ENCODE measurements at regions not wholly inside any gene's neighbourhood (a gene's known extent, or its start where the extent isn't known, plus 50 kb on each side); places are given as distances from the start of the nearest gene placed in this dataset.

- no peak for DNase-seq (ENCODE audit: low read depth, low spot score)
Measured at GRCh38 chr1:90204023-90204590, 209.2 kb downstream of the ZNF326 start.

DNA sequence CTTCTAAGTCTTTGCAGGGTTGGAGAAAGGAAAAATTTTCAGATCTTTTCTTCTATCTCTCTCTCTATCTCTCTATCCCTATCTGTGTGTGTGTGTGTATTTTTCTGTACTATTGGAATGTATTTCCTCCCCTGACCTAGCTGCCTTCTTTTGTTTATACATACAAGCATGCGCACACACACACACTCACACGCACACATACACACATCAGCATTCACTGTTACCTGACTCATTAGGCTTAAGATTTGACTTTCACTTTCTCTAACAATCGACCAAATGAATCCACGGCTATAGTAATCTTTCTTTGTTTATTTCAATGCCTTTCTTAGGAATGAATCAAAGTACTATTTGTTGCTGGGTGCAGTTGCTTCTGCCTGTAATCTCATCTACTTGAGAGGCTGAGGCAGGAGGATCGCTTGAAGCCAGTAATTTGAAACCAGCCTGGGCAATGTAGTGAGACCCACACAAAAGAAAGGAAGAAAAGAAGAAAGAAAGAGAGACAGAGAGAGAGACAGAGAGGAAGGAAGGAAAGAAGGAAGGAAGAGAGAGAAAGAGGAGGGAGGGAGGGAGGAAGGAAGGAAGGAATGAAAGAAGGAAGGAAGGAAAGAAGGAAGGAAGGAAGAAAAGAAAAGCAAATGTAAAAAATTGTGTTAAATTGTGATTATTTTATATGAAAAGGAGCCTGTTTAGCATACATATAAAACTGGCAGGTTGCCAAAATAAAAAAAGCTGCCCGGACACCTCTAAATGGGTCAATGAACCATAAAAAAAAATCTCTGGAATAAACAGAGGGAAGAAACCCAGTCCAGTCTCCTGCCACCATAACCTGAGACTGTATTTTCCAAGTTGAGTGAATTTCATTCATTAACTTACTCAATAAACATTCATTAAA lies 206.8 kb downstream of the ZNF326 start:
- no peak for DNase-seq (ENCODE audit: low read depth, low spot score)

GRCh38 chr1:90200646-90201205 lies 205.8 kb downstream of the ZNF326 start:
- no peak for DNase-seq (ENCODE audit: low read depth, low spot score)

DNA sequence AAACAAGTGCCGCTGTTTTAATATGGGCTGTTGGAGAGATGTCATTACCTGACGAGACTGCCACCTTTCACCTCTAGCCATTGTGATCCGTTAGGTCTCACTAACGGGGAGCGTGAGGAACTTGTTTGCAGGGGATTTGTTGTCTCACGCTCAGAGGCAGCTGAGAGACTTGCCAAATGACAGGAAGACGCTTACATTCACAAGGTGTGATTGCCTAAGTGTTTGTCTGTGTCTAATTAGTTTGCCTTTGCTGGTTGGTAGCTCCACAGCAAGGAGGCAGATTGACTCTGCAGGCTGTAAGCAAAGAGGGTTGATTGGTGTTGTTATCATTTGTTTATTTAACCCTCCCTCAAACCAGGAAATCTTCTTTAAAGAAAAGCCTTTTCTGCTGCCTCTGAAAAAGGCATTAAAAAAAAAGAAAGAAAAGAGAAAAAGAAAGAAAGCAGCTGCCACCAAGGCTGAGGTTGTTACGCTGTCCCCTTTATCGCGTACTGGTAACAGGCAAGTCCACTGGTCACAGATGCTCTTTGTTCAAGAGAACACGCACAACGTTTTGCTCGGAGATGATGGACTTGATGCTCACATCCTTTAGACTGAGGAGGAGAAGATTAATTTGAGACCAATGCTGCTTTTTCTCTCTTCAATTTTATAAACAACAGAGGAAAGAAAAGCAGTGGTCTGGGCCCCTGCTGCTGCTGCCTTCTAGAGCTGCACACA lies 203.9 kb downstream of the ZNF326 start:
- DNase-seq (ENCODE audit: low read depth, low spot score) = no peak

- no peak for DNase-seq (ENCODE audit: low read depth, low spot score)
Measured at GRCh38 chr1:90193116-90193515, 198.2 kb downstream of the ZNF326 start.

- DNase-seq (ENCODE audit: low read depth, low spot score) = no peak
Measured at GRCh38 chr1:90192408-90192807, 197.5 kb downstream of the ZNF326 start.

DNA sequence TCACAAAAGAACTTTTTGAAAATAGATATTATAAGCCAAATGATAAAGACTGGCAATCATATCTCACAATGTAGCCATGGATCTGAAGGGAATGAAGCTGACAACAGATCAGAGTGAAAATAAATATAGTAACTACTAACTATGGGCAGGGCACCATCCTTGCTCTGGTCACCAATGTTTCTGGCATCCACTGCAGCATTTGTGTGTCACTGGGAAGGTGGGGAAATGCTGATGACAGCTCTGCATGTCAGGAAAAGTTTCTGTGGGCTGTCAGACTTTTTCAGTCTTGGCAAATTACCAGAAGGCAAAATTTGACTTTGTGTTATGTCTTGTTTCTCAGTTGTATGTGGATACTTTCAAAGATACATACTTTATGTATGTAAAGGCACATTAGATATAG lies 195.6 kb downstream of the ZNF326 start:
- DNase-seq (ENCODE audit: low read depth, low spot score) = no peak

DNA sequence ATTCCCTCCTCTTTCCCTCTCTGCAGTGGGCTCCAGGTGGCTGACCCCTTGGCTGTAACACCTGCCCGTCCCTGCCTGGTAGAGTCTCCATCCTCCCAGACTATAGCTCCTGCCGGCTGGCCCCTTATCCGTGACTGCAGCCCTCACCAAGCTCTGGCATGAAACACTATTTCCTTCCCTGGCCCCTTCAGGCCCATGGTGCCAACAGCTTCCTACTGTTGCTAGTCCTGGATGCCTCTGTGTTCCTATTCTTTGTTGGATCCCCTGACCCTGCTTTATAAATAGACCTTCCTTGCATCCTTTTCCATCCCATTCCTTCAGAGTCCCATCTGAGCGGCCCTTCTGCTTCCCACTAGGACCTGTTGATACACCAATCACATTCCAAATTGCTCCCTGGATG lies 195.0 kb downstream of the ZNF326 start:
- DNase-seq (ENCODE audit: low read depth, low spot score) = no peak

- DNase-seq (ENCODE audit: low read depth, low spot score) = no peak
Measured at GRCh38 chr1:90187323-90187585, 192.3 kb downstream of the ZNF326 start.

DNA sequence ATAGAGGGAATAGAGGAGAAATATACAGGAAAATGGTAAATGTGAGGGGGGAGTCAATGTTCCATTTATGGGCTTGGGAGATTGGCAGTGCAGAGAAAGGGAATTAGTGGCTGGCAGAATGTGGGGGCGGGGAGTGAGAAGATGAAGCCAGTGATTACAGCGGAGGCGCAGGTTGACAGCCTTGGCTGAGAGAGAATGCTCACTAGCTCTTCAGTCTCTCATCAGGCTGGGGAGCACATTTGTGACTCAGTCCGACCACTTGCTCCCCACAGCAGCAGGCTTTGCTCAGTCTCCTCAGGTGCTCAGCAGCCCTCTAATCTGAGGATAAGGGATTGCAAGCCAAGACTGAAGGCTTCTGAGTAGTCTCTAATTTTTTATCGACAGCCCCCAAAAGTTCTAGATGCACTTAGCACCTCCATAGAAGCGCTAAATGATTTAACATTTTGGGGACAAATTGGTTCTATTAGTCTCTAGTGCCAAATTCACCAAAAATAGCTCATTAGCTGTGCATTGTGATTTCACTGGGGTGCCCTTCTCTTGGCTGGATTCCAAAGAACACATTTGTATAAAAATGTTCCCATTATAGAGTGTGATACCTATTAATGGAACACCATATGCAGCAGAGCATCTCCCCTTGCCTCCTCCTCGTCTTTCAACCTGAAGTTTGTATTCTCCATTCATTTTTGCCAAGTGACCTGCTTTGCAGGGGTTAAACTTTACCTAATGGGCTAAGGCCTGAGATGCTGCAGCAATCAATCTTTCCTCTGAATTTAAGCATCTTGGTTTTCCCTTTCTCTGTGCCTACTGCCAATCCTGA lies 191.8 kb downstream of the ZNF326 start:
- DNase-seq (ENCODE audit: low read depth, low spot score) = no peak

GRCh38 chr1:90176530-90176929 lies 181.6 kb downstream of the ZNF326 start:
- DNase-seq (ENCODE audit: low read depth, low spot score) = no peak

DNA sequence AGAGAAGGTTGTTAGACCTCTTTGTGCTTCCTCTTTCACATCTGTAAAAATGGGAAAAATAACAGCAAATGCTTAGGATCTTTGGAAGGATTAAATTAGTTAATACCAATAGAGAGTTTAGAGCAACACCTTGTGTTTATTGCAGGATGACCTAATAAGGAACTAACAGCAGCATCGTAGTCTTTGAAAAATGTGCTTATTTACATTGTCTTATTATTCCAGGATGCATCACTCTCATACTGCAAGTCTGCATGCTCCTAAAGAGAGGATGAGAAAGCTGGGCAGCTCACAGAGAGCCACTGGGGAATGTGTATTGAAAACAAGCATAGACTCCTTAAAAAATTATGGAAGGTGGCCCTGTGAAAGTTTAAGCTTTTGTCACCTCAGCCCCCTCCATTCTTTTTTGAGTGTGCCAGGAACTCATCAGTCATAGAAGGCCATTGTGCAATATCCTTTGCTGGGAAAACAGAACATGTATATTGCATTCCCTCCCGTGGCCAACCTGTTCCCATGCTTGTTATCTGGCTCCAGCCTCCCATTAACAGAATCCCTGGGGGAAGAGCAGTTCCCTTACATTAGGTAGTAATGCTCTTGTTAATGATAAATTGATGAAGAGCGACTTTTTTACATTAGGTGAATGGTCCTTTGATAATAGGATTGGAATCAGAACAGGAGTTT lies 180.7 kb downstream of the ZNF326 start:
- no peak for DNase-seq (ENCODE audit: low read depth, low spot score)

DNA sequence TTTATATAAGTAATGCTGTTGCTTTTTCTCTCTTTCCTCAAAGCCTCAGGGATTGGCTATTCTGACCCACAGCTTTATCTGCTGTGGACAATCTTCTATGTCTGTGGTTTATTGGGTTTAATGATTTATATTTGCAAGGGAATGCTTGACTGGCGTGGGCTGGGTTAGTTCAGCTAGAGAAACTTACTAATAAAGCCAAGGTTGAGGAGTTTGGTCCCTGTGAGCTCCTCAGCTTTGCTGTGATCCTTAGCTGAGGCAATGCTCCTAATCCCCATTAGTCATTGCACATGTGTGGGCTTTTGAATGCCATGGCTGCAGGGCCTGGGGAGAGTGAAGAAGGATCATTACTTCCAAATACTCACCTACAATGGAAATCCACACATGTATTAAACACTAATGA lies 179.3 kb downstream of the ZNF326 start:
- DNase-seq (ENCODE audit: low read depth, low spot score) = no peak

DNA sequence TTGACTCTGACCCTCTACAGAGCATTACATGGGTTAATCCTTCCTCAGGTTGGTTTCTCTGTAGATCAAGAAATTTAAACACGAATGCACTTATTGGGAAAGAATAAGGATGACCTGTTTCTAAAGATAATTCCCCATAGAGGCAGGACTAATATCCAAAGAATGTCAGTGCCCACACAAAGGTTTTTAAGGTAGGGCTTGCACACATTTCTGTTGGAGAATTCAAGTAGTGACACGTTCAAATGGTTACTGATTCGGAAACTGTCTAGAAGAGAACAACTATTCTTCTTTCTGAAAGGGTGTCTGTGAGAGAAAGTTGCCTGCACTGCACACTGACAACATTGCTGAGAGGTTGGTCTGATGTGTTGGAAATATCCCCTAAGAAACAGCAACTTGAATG lies 167.3 kb downstream of the ZNF326 start:
- no peak for DNase-seq (ENCODE audit: low read depth, low spot score)

GRCh38 chr1:90161625-90162024 lies 166.7 kb downstream of the ZNF326 start:
- DNase-seq (ENCODE audit: low read depth, low spot score) = no peak

GRCh38 chr1:90155721-90156487 lies 161.0 kb downstream of the ZNF326 start:
- no peak for DNase-seq (ENCODE audit: low read depth, low spot score)

DNA sequence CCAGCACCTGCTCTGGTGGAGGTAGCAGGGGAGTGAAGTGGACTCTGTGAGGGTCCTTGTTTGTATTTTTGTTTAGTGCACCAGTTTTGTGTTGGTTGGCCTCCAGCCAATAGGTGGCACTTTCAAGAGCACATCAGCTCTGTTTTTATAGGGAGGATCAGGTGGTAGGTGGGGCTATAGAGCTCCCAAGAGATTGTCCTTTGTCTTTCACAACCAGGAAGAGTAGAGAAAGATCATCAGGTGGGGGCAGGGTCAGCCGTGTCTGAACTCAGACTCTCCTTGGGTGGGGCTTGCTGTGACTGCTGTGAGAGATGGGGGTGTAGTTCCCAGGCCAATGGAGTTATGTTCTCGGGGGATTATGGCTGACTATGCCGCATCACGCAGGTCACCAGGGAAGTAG lies 159.8 kb downstream of the ZNF326 start:
- DNase-seq (ENCODE audit: low read depth, low spot score) = no peak

- DNase-seq (ENCODE audit: low read depth, low spot score) = no peak
Measured at GRCh38 chr1:90149101-90149500, 154.2 kb downstream of the ZNF326 start.

DNA sequence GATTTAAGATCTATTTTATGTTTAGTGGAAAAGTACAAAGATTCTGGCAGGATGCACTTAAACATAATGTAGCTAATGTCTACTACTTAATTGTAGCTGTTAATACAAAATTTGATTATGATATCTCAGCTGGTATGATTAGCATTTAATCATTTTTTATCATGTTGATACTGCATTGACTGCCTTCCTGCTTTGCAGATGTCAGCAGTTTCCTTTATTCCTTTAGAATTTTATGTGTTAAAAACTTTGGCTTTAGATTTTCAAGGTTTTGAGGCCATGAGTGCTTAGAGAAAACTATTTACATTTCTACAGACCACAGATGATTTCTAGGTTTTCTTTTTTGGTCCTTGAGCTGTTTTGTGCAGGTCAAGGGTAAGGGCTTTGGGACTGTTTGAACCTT lies 152.2 kb downstream of the ZNF326 start:
- no peak for DNase-seq (ENCODE audit: low read depth, low spot score)

DNA sequence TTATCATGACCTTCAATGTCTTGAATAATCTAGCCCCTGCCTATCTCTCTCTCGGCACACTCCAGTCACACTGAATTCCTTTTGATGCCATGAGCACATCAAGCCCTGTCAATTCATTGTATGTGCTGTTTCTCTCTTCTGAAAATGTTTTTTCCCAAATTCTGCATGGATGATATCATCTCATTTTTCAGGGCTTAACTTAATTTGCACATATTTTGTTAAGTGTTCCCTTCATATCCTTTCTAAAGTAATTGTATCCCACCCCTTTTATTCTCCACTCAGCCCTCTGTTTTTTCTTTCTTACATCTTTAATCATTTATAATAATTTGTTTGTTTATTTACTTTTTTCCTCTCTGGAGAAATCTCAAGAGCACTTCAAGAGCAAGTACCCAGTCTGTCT lies 149.9 kb downstream of the ZNF326 start:
- DNase-seq (ENCODE audit: low read depth, low spot score) = no peak

Measured in iPS DF 19.7 (cell line).